ENCODE measurements at regions not wholly inside any gene's neighbourhood (a gene's known extent, or its start where the extent isn't known, plus 50 kb on each side); places are given as distances from the start of the nearest gene placed in this dataset.
A peak's percentile ranks its signal among the peaks of the same experiment; 100 is the strongest.

GRCh38 chr13:33761740-33762139 lies 56.2 kb upstream of the RFC3 start:
- H3K27ac ChIP-seq = peak overlapping the region; percentile 19
- TF ChIP-seq ZFX (IDR thresholded peaks at IDR 0.05) (no peak), CTCF (conservative IDR thresholded peaks at IDR 0.05) (peak; percentile 80)

DNA sequence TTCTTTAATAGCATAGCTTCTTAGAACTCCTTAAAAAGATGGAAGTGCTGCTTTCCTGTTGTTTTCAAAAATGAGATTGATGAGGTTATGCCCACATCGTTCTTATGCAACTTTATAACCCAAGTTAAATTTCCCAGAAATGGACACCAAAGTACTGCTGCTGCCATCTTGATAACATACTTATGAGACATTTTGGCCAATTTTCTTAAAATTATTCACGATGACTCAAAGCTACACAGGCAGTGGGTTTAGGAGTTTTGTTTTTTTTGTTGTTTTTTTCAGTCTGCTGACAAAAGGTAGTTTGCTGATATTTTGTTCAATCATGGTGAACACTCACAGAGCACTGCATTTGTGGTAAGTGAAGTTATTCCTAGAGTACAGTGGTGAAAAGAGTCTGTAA lies 54.9 kb upstream of the RFC3 start:
- H3K27ac ChIP-seq = no peak overlapping the region
- TF ChIP-seq ZFX (IDR thresholded peaks at IDR 0.05) = no peak
- TF ChIP-seq CTCF (conservative IDR thresholded peaks at IDR 0.05) = no peak

GRCh38 chr13:33764716-33765115 lies 53.2 kb upstream of the RFC3 start:
- TF ChIP-seq CTCF (conservative IDR thresholded peaks at IDR 0.05) (no peak), ZFX (IDR thresholded peaks at IDR 0.05) (no peak)
- H3K27ac ChIP-seq = no peak overlapping the region

GRCh38 chr13:33766329-33767123 lies 51.4 kb upstream of the RFC3 start:
- TF ChIP-seq ZFX (IDR thresholded peaks at IDR 0.05) (no peak), CTCF (conservative IDR thresholded peaks at IDR 0.05) (no peak)
- H3K27ac ChIP-seq = no peak overlapping the region

GRCh38 chr13:33767140-33767539 lies 50.8 kb upstream of the RFC3 start:
- H3K27ac ChIP-seq = no peak overlapping the region

More at GRCh38 chr13:33767140-33767539, 50.8 kb upstream of the RFC3 start:
- no peak for TF ChIP-seq CTCF (conservative IDR thresholded peaks at IDR 0.05)
- no peak for TF ChIP-seq ZFX (IDR thresholded peaks at IDR 0.05)

All from C4-2B (cell line).